B cell (primary cell): ENCODE measurements at regions not wholly inside any gene's neighbourhood (a gene's known extent, or its start where the extent isn't known, plus 50 kb on each side); places are given as distances from the start of the nearest gene placed in this dataset.

Source experiments
- ATAC-seq: fragments of 200-7000 bp; cut with Tn5 transposase; one replicate; pipeline ENCODE4 v1.10.0; 2021; ENCODE audit warnings: low read depth, mild to moderate bottlenecking, moderate number of reproducible peaks, moderate library complexity
- CTCF ChIA-PET: fragments of 350-600 bp; sonication (Branson Sonifier 250); formaldehyde crosslinking; loops from one replicate; lab custom pipeline; 2021; ENCODE audit warnings: antibody characterized with exemption, inconsistent platforms; lab: Charles Lee
- POLR2A ChIA-PET: fragments of 350-600 bp; sonication (Branson Sonifier 250); formaldehyde crosslinking; loops from one replicate; lab custom pipeline; 2021; ENCODE audit warnings: antibody characterized with exemption; lab: Charles Lee
- DNase-seq: peaks from one replicate; pipeline ENCODE4 v3.0.0; 2013
- H2AFZ ChIP-seq: 2 replicates; pipeline ENCODE4 v1.6.1; 2012; ENCODE audit warnings: mild to moderate bottlenecking, low read depth, low read length; ENCODE audit not compliant: insufficient read depth, poor library complexity, severe bottlenecking
- H3K27ac ChIP-seq, 2 donors: 1 replicate in 1 of 2; 2 replicates in 1 of 2; pipeline ENCODE4 v1.5.1; 2012 to 2013; ENCODE audit warnings: low read length in 2 of 2, mild to moderate bottlenecking in 2 of 2, moderate library complexity in 1 of 2
- H3K27me3 ChIP-seq, 4 experiments: fragments of 200-600 bp in 1 of 4; sonication (generic) in 1 of 4; replicated peaks in 1 of 4; 1 replicate in 2 of 4; 2 replicates in 2 of 4; pipeline versions ENCODE4 v1.6.1 to v1.7.0; 2013 to 2016; ENCODE audit warnings: low read length in 3 of 4, mild to moderate bottlenecking in 2 of 4, mixed read lengths in 1 of 4, moderate library complexity in 1 of 4; ENCODE audit not compliant: insufficient read depth in 4 of 4, control insufficient read depth in 3 of 4; ENCODE audit errors: control extremely low read depth in 1 of 4
- H3K36me3 ChIP-seq, 2 experiments: replicated peaks in 1 of 2; 1 replicate in 1 of 2; 2 replicates in 1 of 2; pipeline versions ENCODE4 v1.6.1 to v1.7.1; 2013; ENCODE audit warnings: low read length in 1 of 2; ENCODE audit not compliant: insufficient read depth in 2 of 2, control insufficient read depth in 1 of 2; ENCODE audit errors: control extremely low read depth in 1 of 2, extremely low read depth in 1 of 2
- H3K4me1 ChIP-seq, 2 donors: fragments of 200-600 bp in 1 of 2; sonication (generic) in 1 of 2; 1 replicate in 1 of 2; 2 replicates in 1 of 2; pipeline versions ENCODE4 v1.5.1 to v1.6.1; 2013 to 2017; ENCODE audit warnings: low read length in 2 of 2; ENCODE audit not compliant: control insufficient read depth in 2 of 2, insufficient read depth in 2 of 2
- H3K4me2 ChIP-seq: replicated peaks from 2 replicates; pipeline ENCODE3; 2012; ENCODE audit warnings: mild to moderate bottlenecking, low read depth, low read length; ENCODE audit not compliant: poor library complexity, severe bottlenecking
- H3K4me3 ChIP-seq, 5 experiments: fragments of 200-600 bp in 1 of 5; sonication (generic) in 1 of 5; 1 replicate in 3 of 5; 2 replicates in 2 of 5; pipeline versions ENCODE4 v1.5.1 to v1.7.0; 2011 to 2016; ENCODE audit warnings: low read length in 4 of 5, mild to moderate bottlenecking in 4 of 5, low read depth in 2 of 5, control low read depth in 1 of 5, moderate library complexity in 1 of 5; ENCODE audit not compliant: insufficient read depth in 1 of 5; ENCODE audit errors: control extremely low read depth in 1 of 5, extremely low read depth in 1 of 5
- H3K79me2 ChIP-seq: fragments of 200-600 bp; sonication (generic); one replicate; pipeline ENCODE4 v1.6.0; 2016; ENCODE audit warnings: low read length; ENCODE audit not compliant: control insufficient read depth, insufficient read depth
- H3K9ac ChIP-seq: fragments of 200-600 bp; sonication (generic); 2 replicates; pipeline ENCODE4 v1.6.1; 2017; ENCODE audit warnings: mild to moderate bottlenecking, low read length, moderate library complexity
- H3K9me3 ChIP-seq, 3 donors: one replicate each; pipeline versions ENCODE4 v1.6.1 to v1.7.1; 2013; ENCODE audit warnings: low read length in 2 of 3; ENCODE audit not compliant: control insufficient read depth in 2 of 3, insufficient read depth in 1 of 3; ENCODE audit errors: control extremely low read depth in 1 of 3
- H4K20me1 ChIP-seq: 2 replicates; pipeline ENCODE4 v1.6.0; 2012; ENCODE audit warnings: mild to moderate bottlenecking, low read length; ENCODE audit not compliant: insufficient read depth, control insufficient read depth, poor library complexity, severe bottlenecking
- H3K27ac Mint-ChIP-seq: one replicate; pipeline ENCODE4 v1.8.0; 2021; ENCODE audit warnings: mixed read lengths
- H3K27me3 Mint-ChIP-seq: one replicate; pipeline ENCODE4 v1.8.0; 2021; ENCODE audit warnings: mixed read lengths
- H3K4me1 Mint-ChIP-seq: one replicate; pipeline ENCODE4 v1.8.0; 2021; ENCODE audit warnings: mixed read lengths
- H3K4me3 Mint-ChIP-seq: one replicate; pipeline ENCODE4 v1.8.0; 2021; ENCODE audit warnings: mixed read lengths
- H3K9me3 Mint-ChIP-seq: one replicate; pipeline ENCODE4 v1.8.0; 2022; ENCODE audit warnings: mixed read lengths; ENCODE audit not compliant: insufficient read depth
- EZH2 ChIP-seq: IDR thresholded peaks from 2 replicates; pipeline ENCODE4 v1.6.1; 2012; ENCODE audit warnings: borderline replicate concordance, low read depth, mild to moderate bottlenecking, moderate library complexity, low read length; ENCODE audit not compliant: insufficient read depth, poor library complexity, severe bottlenecking
- WGBS: methylation state at CpG from one replicate; pipeline ENCODE4 v1.1.5; 2013; ENCODE audit warnings: missing lambda C conversion rate; ENCODE audit not compliant: insufficient coverage; 5-methylcytosine and 5-hydroxymethylcytosine counted together
- intact Hi-C: fragments of 100-400 bp; cut with micrococcal nuclease; formaldehyde crosslinking; loops from one replicate; pipeline ENCODE4 v1.10.0; 2022
- TF ChIP-seq, protein P1 (sequence below): fragments of 200-600 bp; IDR thresholded peaks from one replicate; pipeline ENCODE4 v1.8.0; 2022; ENCODE audit warnings: antibody characterized with exemption, mild to moderate bottlenecking

DNA sequence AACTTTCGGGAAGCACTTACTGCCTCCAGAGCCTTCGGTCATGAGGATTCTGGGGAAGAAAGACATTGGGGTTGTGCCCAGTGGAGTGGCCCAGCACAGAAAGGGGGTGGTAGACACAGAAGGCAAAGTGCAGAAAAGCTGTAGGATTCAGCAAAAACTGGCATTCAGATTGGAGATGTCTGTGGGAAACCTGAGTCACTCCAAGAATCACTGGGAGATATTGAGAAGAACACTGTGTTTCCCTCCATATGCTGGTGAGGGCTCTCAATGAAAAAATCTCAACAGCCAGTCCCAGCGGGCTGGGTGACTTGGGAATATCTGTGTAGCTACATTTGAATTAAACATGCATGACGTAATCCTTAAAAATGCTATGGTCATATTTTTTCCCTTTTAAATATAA is 61.2 kb upstream of the RCN1 start:
- no peak for ATAC-seq
- intact Hi-C loops, result no loop called here
- H3K4me2 ChIP-seq, result no peak overlapping the region
- H3K4me3 ChIP-seq, result no peak overlapping the region
- POLR2A ChIA-PET, result no interaction called here
- 95% methylated on average over 2 of the region's 4 CpGs for WGBS
- no peak overlapping the region for H3K9ac ChIP-seq
- no peak overlapping the region for H3K27ac ChIP-seq
- H3K4me1 ChIP-seq, result no peaks in the 10 kb centered on the region
- H3K27me3 Mint-ChIP-seq, result peaks cover 6% of the 10 kb centered on the region
- H4K20me1 ChIP-seq, result no peaks in the 10 kb centered on the region
- no peaks in the 10 kb centered on the region for H3K9me3 ChIP-seq
- no peaks in the 10 kb centered on the region for H3K9me3 Mint-ChIP-seq
- H2AFZ ChIP-seq, result no peak overlapping the region
- CTCF ChIA-PET, result no interaction called here
- H3K4me3 Mint-ChIP-seq, result no peak overlapping the region
- no peaks in the 10 kb centered on the region for H3K79me2 ChIP-seq
- no peaks in the 10 kb centered on the region for H3K27me3 ChIP-seq
- no peak for DNase-seq
- no peaks in the 10 kb centered on the region for H3K36me3 ChIP-seq
- no peaks in the 10 kb centered on the region for H3K4me1 Mint-ChIP-seq
- no peak overlapping the region for H3K27ac Mint-ChIP-seq
- no peak for TF ChIP-seq EZH2
- TF ChIP-seq, protein P1, sequence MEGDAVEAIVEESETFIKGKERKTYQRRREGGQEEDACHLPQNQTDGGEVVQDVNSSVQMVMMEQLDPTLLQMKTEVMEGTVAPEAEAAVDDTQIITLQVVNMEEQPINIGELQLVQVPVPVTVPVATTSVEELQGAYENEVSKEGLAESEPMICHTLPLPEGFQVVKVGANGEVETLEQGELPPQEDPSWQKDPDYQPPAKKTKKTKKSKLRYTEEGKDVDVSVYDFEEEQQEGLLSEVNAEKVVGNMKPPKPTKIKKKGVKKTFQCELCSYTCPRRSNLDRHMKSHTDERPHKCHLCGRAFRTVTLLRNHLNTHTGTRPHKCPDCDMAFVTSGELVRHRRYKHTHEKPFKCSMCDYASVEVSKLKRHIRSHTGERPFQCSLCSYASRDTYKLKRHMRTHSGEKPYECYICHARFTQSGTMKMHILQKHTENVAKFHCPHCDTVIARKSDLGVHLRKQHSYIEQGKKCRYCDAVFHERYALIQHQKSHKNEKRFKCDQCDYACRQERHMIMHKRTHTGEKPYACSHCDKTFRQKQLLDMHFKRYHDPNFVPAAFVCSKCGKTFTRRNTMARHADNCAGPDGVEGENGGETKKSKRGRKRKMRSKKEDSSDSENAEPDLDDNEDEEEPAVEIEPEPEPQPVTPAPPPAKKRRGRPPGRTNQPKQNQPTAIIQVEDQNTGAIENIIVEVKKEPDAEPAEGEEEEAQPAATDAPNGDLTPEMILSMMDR, result no peak

DNA sequence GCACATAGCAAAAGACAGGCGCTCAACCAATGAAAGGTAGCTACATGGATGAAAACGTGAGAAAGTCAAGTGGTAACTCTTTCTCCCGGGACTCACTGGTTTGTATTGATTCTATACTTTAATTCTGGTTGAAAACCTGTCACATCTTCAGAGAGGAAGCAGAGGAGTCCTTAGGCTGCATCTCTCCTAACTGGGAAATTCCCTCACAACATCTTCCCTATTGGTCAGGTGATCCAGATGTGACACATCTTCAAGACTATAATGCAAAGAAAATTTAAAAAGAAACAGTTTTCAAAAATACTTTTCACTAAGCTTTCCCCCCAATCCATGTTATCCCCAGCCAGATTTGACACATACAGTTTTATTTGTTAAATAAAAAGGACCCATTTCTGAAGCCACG is 62.7 kb upstream of the RCN1 start:
- Histone ChIP-seq H3K4me2 (no peak overlapping the region), H3K9me3 (no peaks in the 10 kb centered on the region), H3K4me1 (no peaks in the 10 kb centered on the region), H2AFZ (no peak overlapping the region), H3K4me3 (no peak overlapping the region), H3K27ac (no peak overlapping the region), H4K20me1 (no peaks in the 10 kb centered on the region), H3K36me3 (no peaks in the 10 kb centered on the region), H3K79me2 (no peaks in the 10 kb centered on the region), H3K27me3 (no peaks in the 10 kb centered on the region), H3K9ac (no peak overlapping the region)
- no peaks in the 10 kb centered on the region for H3K4me1 Mint-ChIP-seq
- H3K4me3 Mint-ChIP-seq, result no peak overlapping the region
- DNase-seq (no peak), ATAC-seq (no peak)
- intact Hi-C loops, result no loop called here
- no peaks in the 10 kb centered on the region for H3K9me3 Mint-ChIP-seq
- H3K27me3 Mint-ChIP-seq, result peaks cover 6% of the 10 kb centered on the region
- ChIA-PET CTCF (no interaction called here), POLR2A (no interaction called here)
- no peak overlapping the region for H3K27ac Mint-ChIP-seq
- TF ChIP-seq, protein P1, result no peak
- TF ChIP-seq EZH2, result no peak
- WGBS, result 97% methylated on average over 3 of the region's 4 CpGs
